Liver (tissue), 8 donors: ENCODE measurements at regions not wholly inside any gene's neighbourhood (a gene's known extent, or its start where the extent isn't known, plus 50 kb on each side); places are given as distances from the start of the nearest gene placed in this dataset.
A peak's percentile ranks its signal among the peaks of the same experiment; 100 is the strongest.
"Not testable (repeated sequence)": the region's sequence is repeated elsewhere in the genome, so short reads cannot be mapped to it uniquely, and the experiment has no call there.

ENCODE experiments used
- DNase-seq: peaks from one replicate; pipeline ENCODE4 v3.0.0-alpha.2; 2017; ENCODE audit warnings: low spot score
- H3K27ac ChIP-seq, 2 donors: one replicate each; pipeline ENCODE4 v1.7.0; 2013; ENCODE audit warnings: inconsistent platforms in 2 of 2, low read length in 2 of 2, control low read depth in 1 of 2, low read depth in 1 of 2, mild to moderate bottlenecking in 1 of 2
- H3K27me3 ChIP-seq, 4 donors: one replicate each; pipeline versions ENCODE4 v1.6.1 to v1.7.0; 2013; ENCODE audit warnings: low read length in 3 of 4, inconsistent platforms in 1 of 4, mild to moderate bottlenecking in 1 of 4, moderate library complexity in 1 of 4; ENCODE audit not compliant: control insufficient read depth in 4 of 4, insufficient read depth in 4 of 4
- H3K36me3 ChIP-seq, 4 donors: one replicate each; pipeline versions ENCODE4 v1.6.1 to v1.7.0; 2013; ENCODE audit warnings: low read length in 3 of 4, mild to moderate bottlenecking in 3 of 4, low read depth in 1 of 4, moderate library complexity in 1 of 4; ENCODE audit not compliant: control insufficient read depth in 4 of 4, insufficient read depth in 3 of 4
- H3K4me1 ChIP-seq, 4 donors: one replicate each; pipeline versions ENCODE4 v1.6.1 to v1.7.0; 2013; ENCODE audit warnings: low read length in 3 of 4, mild to moderate bottlenecking in 3 of 4, moderate library complexity in 1 of 4; ENCODE audit not compliant: control insufficient read depth in 4 of 4, insufficient read depth in 4 of 4
- H3K4me3 ChIP-seq, 3 donors: one replicate each; pipeline versions ENCODE4 v1.6.1 to v1.7.0; 2013; ENCODE audit warnings: low read length in 3 of 3, control low read depth in 1 of 3, low read depth in 1 of 3, mild to moderate bottlenecking in 1 of 3
- H3K9ac ChIP-seq, 2 donors: one replicate each; pipeline ENCODE4 v1.7.0; 2013; ENCODE audit warnings: low read length in 2 of 2, mild to moderate bottlenecking in 2 of 2, moderate library complexity in 2 of 2, control low read depth in 1 of 2, low read depth in 1 of 2
- H3K9me3 ChIP-seq, 4 donors: one replicate each; pipeline versions ENCODE4 v1.6.1 to v1.7.0; 2013; ENCODE audit warnings: low read length in 3 of 4; ENCODE audit not compliant: control insufficient read depth in 4 of 4
- EGR1 ChIP-seq, 2 donors: IDR thresholded peaks; 2 replicates each; pipeline ENCODE4 v1.6.1; 2016 to 2018; ENCODE audit warnings: antibody characterized with exemption in 2 of 2, low read depth in 2 of 2
- HNF4G ChIP-seq: IDR thresholded peaks from 2 replicates; pipeline ENCODE4 v1.6.1; 2016; ENCODE audit warnings: antibody characterized with exemption
- NR2F2 ChIP-seq: IDR thresholded peaks from 2 replicates; pipeline ENCODE4 v1.6.1; 2016; ENCODE audit warnings: antibody characterized with exemption
- RXRA ChIP-seq, 2 donors: IDR thresholded peaks; 2 replicates each; pipeline ENCODE4 v1.6.1; 2017 to 2018; ENCODE audit warnings: antibody characterized with exemption in 2 of 2, mild to moderate bottlenecking in 1 of 2
- YY1 ChIP-seq: IDR thresholded peaks from 2 replicates; pipeline ENCODE4 v1.6.1; 2016; ENCODE audit warnings: antibody characterized with exemption, mild to moderate bottlenecking
- WGBS: extraction: QIAGEN DNeasy Blood & Tissue Kit; methylation state at CpG from one replicate; pipeline ENCODE4 v1.1.7; 2013; 5-methylcytosine and 5-hydroxymethylcytosine counted together
- TF ChIP-seq, protein P1 (sequence below): fragments of 150-350 bp; IDR thresholded peaks from 2 replicates; pipeline ENCODE4 v1.5.1; 2017; ENCODE audit warnings: improper control_type of control experiment, low read depth, low read length; ENCODE audit not compliant: missing input control
- TF ChIP-seq, protein P2 (sequence below): IDR thresholded peaks from 2 replicates; pipeline ENCODE4 v1.6.1; 2016; ENCODE audit warnings: antibody characterized with exemption, mild to moderate bottlenecking
- TF ChIP-seq, protein P3 (sequence below): IDR thresholded peaks from 2 replicates; pipeline ENCODE4 v1.6.1; 2016; ENCODE audit warnings: antibody characterized with exemption
- TF ChIP-seq, protein P4 (sequence below): IDR thresholded peaks from 2 replicates; pipeline ENCODE4 v1.6.1; 2016; ENCODE audit warnings: antibody characterized with exemption
- donor health status: healthy.
- donor health status: healthy.
- donor health status: healthy.
- donor health status: healthy.
- donor health status: healthy.

DNA sequence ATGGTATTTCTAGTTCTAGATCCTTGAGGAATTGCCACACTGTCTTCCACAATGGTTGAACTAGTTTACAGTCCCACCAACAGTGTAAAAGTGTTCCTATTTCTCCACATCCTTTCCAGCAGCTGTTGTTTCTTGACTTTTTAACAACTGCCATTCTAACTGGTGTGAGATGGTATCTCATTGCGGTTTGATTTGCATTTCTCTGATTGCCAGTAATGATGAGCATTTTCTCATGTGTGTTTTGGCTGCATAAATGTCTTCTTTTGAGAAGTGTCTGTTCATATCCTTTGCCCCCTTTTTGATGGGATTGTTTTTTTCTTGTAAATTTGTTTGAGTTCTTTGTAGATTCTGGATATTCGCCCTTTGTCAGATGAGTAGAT lies 308.6 kb upstream of the B3GAT1 start:
- H3K27me3 ChIP-seq: not testable (repeated sequence)

DNA sequence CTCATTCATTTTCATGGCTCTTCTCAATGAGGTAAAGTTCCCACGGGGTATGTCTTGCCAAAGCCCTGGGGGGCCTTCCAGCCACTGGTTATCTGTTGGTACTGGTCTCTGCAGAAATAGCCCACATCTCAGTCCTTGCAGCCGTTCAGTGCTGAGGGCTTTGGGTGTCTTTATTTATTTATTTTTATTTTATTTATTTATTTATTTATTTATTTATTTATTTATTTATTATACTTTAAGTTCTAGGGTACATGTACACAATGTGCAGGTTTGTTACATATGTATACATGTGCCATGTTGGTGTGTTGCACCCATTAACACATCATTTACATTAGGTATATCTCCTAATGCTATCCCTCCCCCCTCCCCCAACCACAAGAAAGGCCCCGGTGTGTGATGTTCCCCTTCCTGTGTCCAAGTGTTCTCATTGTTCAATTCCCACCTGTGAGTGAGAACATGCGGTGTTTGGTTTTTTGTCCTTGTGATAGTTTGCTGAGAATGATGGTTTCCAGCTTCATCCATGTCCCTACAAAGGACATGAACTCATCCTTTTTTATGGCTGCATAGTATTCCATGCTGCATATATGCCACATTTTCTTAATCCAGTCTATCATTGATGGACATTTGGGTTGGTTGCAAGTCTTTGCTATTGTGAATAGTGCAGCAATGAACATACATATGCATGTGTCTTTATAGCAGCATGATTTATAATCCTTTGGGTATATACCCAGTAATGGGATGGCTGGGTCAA lies 308.1 kb upstream of the B3GAT1 start:
- not testable (repeated sequence) for H3K36me3 ChIP-seq, H3K4me3 ChIP-seq, H3K9ac ChIP-seq, H3K27me3 ChIP-seq, H3K27ac ChIP-seq, H3K4me1 ChIP-seq, H3K9me3 ChIP-seq
- WGBS: 94% methylated on average over 4 of the region's 4 CpGs
- DNase-seq: peak; percentile 1

More for the DNA sequence above, 308.6 kb upstream of the B3GAT1 start:
- H3K9me3 ChIP-seq, DNase-seq, H3K27ac ChIP-seq, H3K9ac ChIP-seq, H3K4me1 ChIP-seq, H3K4me3 ChIP-seq, H3K36me3 ChIP-seq: not testable (repeated sequence)
- 97% methylated on average over 2 of the region's 2 CpGs for WGBS

DNA sequence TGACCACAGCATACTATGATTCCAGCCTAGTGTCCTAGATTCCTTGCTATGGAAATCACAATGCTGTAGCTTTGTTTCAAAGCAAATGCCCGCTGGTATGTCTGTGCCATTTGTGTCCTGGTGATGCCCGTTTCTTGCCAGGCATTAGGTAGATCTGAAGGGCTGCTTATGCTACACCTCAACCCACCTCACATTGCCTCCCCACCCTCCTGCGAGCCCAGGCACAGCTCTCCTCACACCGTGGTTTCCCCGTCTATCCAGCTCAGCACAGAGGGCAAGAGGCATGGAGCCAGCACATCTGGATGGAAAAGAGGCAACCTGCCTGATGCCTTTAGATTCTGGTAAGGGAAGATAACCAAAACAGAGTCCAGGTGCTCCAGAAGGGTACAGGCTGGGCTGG lies 307.4 kb upstream of the B3GAT1 start:
- DNase-seq: peak; percentile 30
- no peak for TF ChIP-seq YY1
- TF ChIP-seq, protein P1, sequence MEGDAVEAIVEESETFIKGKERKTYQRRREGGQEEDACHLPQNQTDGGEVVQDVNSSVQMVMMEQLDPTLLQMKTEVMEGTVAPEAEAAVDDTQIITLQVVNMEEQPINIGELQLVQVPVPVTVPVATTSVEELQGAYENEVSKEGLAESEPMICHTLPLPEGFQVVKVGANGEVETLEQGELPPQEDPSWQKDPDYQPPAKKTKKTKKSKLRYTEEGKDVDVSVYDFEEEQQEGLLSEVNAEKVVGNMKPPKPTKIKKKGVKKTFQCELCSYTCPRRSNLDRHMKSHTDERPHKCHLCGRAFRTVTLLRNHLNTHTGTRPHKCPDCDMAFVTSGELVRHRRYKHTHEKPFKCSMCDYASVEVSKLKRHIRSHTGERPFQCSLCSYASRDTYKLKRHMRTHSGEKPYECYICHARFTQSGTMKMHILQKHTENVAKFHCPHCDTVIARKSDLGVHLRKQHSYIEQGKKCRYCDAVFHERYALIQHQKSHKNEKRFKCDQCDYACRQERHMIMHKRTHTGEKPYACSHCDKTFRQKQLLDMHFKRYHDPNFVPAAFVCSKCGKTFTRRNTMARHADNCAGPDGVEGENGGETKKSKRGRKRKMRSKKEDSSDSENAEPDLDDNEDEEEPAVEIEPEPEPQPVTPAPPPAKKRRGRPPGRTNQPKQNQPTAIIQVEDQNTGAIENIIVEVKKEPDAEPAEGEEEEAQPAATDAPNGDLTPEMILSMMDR: no peak
- TF ChIP-seq, protein P2, sequence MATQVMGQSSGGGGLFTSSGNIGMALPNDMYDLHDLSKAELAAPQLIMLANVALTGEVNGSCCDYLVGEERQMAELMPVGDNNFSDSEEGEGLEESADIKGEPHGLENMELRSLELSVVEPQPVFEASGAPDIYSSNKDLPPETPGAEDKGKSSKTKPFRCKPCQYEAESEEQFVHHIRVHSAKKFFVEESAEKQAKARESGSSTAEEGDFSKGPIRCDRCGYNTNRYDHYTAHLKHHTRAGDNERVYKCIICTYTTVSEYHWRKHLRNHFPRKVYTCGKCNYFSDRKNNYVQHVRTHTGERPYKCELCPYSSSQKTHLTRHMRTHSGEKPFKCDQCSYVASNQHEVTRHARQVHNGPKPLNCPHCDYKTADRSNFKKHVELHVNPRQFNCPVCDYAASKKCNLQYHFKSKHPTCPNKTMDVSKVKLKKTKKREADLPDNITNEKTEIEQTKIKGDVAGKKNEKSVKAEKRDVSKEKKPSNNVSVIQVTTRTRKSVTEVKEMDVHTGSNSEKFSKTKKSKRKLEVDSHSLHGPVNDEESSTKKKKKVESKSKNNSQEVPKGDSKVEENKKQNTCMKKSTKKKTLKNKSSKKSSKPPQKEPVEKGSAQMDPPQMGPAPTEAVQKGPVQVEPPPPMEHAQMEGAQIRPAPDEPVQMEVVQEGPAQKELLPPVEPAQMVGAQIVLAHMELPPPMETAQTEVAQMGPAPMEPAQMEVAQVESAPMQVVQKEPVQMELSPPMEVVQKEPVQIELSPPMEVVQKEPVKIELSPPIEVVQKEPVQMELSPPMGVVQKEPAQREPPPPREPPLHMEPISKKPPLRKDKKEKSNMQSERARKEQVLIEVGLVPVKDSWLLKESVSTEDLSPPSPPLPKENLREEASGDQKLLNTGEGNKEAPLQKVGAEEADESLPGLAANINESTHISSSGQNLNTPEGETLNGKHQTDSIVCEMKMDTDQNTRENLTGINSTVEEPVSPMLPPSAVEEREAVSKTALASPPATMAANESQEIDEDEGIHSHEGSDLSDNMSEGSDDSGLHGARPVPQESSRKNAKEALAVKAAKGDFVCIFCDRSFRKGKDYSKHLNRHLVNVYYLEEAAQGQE: no peak
- Histone ChIP-seq H3K27me3 (peaks cover 0 to 3% (median 0%) of the 10 kb centered on the region in 4 donors), H3K27ac (no peak overlapping the region), H3K4me1 (no peaks in the 10 kb centered on the region), H3K36me3 (no peaks in the 10 kb centered on the region), H3K9me3 (no peaks in the 10 kb centered on the region), H3K4me3 (no peak overlapping the region), H3K9ac (no peak overlapping the region)
- 93% methylated on average over 5 of the region's 5 CpGs for WGBS

DNA sequence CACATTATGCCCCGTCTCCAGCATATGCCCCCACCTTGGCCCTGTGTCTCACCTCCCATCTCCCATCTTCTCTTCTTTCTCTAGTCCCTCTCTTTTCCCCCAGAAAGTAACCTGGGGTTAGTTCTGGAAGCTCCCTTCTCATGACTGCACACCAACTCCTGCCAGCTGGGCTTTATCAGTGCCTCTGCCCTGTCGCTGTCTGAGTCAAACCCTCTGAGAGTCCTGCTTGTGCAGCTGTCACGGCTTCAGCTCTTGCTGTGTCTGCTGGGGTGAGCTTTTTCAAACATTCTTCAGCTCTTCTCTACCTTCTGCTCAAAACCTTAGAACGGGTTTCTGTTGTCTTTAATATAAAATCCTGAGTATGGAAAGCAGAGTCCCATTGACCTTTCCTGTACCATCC lies 304.5 kb upstream of the B3GAT1 start:
- no peak for DNase-seq
- no peaks in the 10 kb centered on the region for H3K27me3 ChIP-seq
- TF ChIP-seq EGR1 (IDR thresholded peaks at IDR 0.05; ENCODE audit: low read depth in 2 of 2) (no peak), HNF4G (no peak), YY1 (no peak), NR2F2 (no peak), RXRA (IDR thresholded peaks at IDR 0.05) (no peak)
- TF ChIP-seq, protein P3, sequence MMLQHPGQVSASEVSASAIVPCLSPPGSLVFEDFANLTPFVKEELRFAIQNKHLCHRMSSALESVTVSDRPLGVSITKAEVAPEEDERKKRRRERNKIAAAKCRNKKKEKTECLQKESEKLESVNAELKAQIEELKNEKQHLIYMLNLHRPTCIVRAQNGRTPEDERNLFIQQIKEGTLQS: no peak
- TF ChIP-seq, protein P2: no peak
- TF ChIP-seq, protein P1: no peak
- TF ChIP-seq, protein P4, sequence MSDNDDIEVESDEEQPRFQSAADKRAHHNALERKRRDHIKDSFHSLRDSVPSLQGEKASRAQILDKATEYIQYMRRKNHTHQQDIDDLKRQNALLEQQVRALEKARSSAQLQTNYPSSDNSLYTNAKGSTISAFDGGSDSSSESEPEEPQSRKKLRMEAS: no peak
- H3K9me3 ChIP-seq: no peaks in the 10 kb centered on the region
- no peak overlapping the region for H3K4me3 ChIP-seq
- H3K36me3 ChIP-seq: no peaks in the 10 kb centered on the region
- H3K4me1 ChIP-seq: no peaks in the 10 kb centered on the region
- WGBS: 75% methylated on average over 4 of the region's 4 CpGs
- H3K27ac ChIP-seq: no peak overlapping the region
- H3K9ac ChIP-seq: no peak overlapping the region
